ENCODE measurements at regions not wholly inside any gene's neighbourhood (a gene's known extent, or its start where the extent isn't known, plus 50 kb on each side); places are given as distances from the start of the nearest gene placed in this dataset.

- TF ChIP-seq ZNF462 (CRISPR knock-in tag; IDR thresholded peaks at IDR 0.05) (peak; percentile 90), REST (IDR thresholded peaks at IDR 0.05; ENCODE audit: unreplicated experiment) (no peak), EZH2 (IDR thresholded peaks at IDR 0.05; ENCODE audit: low read depth, unreplicated experiment) (no peak), CTCF (conservative IDR thresholded peaks at IDR 0.05; ENCODE audit: low read depth in 2 of 2) (peak; percentile 66 to 78)
- H3K4me3 Mint-ChIP-seq = no peak overlapping the region
- no peaks in the 10 kb centered on the region for H4K20me1 ChIP-seq (replicated peaks; ENCODE audit: insufficient read depth)
- no peaks in the 10 kb centered on the region for H3K79me2 ChIP-seq (replicated peaks; ENCODE audit: insufficient read depth)
- no peaks in the 10 kb centered on the region for H3K9me2 ChIP-seq (ENCODE audit: insufficient read depth)
- peaks cover 8% of the 10 kb centered on the region for H3K27me3 Mint-ChIP-seq (ENCODE audit: insufficient read depth, low read depth, poor library complexity)
- no peaks in the 10 kb centered on the region for H3K36me3 ChIP-seq (ENCODE audit: insufficient read depth)
- H3K4me2 ChIP-seq = peak overlapping the region; percentile 48; the same call in 1 of the 2 replicates
- H3K36me3 Mint-ChIP-seq (ENCODE audit: low read depth) = no peaks in the 10 kb centered on the region
- no peaks in the 10 kb centered on the region for H3K9me3 Mint-ChIP-seq
- no peaks in the 10 kb centered on the region for H3K4me1 ChIP-seq (ENCODE audit: insufficient read depth)
- ATAC-seq (peak; percentile 94), DNase-seq (ENCODE audit: low spot score) (peak; percentile 84)
- no peak overlapping the region for H3K27ac ChIP-seq (ENCODE audit: low read depth)
- peaks cover 13% of the 10 kb centered on the region for H3K4me1 Mint-ChIP-seq
- no peak overlapping the region for H3K4me3 ChIP-seq
- no peaks in the 10 kb centered on the region for H3K27me3 ChIP-seq (ENCODE audit: insufficient read depth)
- H3F3A ChIP-seq (replicated peaks; ENCODE audit: low read depth) = no peaks in the 10 kb centered on the region
- 0 out of 2 replicates have a peak overlapping the region, but pooled peaks have one; percentile 38 for H2AFZ ChIP-seq
- H3K27ac Mint-ChIP-seq = no peak overlapping the region
These were observed 57.7 kb upstream of the ZNRF2 start for GRCh38 chr7:30226614-30227268.

Data from GM23338 (cell line).